GM12891 (cell line): ENCODE measurements at regions not wholly inside any gene's neighbourhood (a gene's known extent, or its start where the extent isn't known, plus 50 kb on each side); places are given as distances from the start of the nearest gene placed in this dataset.

Source experiments
- PAX5 ChIP-seq: IDR thresholded peaks from 2 replicates; pipeline ENCODE4 v1.6.1; 2011; ENCODE audit warnings: low read length, moderate library complexity, mild to moderate bottlenecking; ENCODE audit not compliant: insufficient read depth, severe bottlenecking
- POLR2A ChIP-seq: IDR thresholded peaks from 2 replicates; pipeline ENCODE4 v1.6.1; 2011; ENCODE audit warnings: low read depth, low read length, control low read depth
- POLR2AphosphoS5 ChIP-seq: IDR thresholded peaks from 2 replicates; pipeline ENCODE4 v1.6.1; 2011; ENCODE audit warnings: low read depth, low read length, control low read depth
- POU2F2 ChIP-seq: IDR thresholded peaks from 2 replicates; pipeline ENCODE4 v1.6.1; 2011; ENCODE audit warnings: low read depth, mild to moderate bottlenecking, control low read depth, low read length, moderate library complexity
- TAF1 ChIP-seq: IDR thresholded peaks from 2 replicates; pipeline ENCODE4 v1.6.1; 2011; ENCODE audit warnings: low read depth, low read length, control low read depth

DNA sequence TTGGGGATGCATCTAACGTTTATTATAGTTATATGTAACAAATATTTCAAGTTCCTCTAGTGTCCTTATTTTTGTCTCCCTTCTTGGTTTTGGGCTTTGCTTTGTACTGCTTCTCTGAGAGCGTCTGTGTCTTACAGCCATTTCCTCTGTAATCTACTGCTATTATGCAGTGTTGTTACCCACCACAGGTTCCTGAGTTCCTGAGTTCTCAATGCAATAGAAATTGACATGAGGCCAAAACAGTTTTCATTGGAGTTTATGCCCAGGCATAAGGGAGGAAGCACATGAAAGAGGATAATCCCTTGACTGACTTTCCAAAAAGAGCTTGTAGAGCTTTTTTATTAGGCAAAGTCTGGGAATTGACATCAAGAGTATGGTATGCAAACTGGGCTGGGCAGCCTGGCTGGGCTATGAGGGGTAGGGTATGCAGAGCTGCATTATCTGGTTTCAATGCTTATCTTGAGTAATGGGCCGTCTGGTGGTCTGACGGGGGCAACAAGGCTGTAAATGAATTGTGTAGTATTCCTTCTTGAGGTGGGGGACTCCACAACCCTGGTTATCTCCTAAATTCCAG is 722.5 kb upstream of the ATXN7L3B start:
- no peak for TF ChIP-seq POLR2A
- TF ChIP-seq TAF1 = no peak
- TF ChIP-seq PAX5 = no peak
- no peak for TF ChIP-seq POLR2AphosphoS5
- TF ChIP-seq POU2F2 = no peak
